B cell (primary cell): ENCODE measurements at regions not wholly inside any gene's neighbourhood (a gene's known extent, or its start where the extent isn't known, plus 50 kb on each side); places are given as distances from the start of the nearest gene placed in this dataset.

Source experiments
- ATAC-seq: fragments of 200-7000 bp; cut with Tn5 transposase; one replicate; pipeline ENCODE4 v1.10.0; 2021; ENCODE audit warnings: low read depth, mild to moderate bottlenecking, moderate number of reproducible peaks, moderate library complexity
- CTCF ChIA-PET: fragments of 350-600 bp; sonication (Branson Sonifier 250); formaldehyde crosslinking; loops from one replicate; lab custom pipeline; 2021; ENCODE audit warnings: antibody characterized with exemption, inconsistent platforms; lab: Charles Lee
- POLR2A ChIA-PET: fragments of 350-600 bp; sonication (Branson Sonifier 250); formaldehyde crosslinking; loops from one replicate; lab custom pipeline; 2021; ENCODE audit warnings: antibody characterized with exemption; lab: Charles Lee
- DNase-seq: peaks from one replicate; pipeline ENCODE4 v3.0.0; 2013
- H2AFZ ChIP-seq: 2 replicates; pipeline ENCODE4 v1.6.1; 2012; ENCODE audit warnings: mild to moderate bottlenecking, low read depth, low read length; ENCODE audit not compliant: insufficient read depth, poor library complexity, severe bottlenecking
- H3K27ac ChIP-seq, 2 donors: 1 replicate in 1 of 2; 2 replicates in 1 of 2; pipeline ENCODE4 v1.5.1; 2012 to 2013; ENCODE audit warnings: low read length in 2 of 2, mild to moderate bottlenecking in 2 of 2, moderate library complexity in 1 of 2
- H3K27me3 ChIP-seq, 4 experiments: fragments of 200-600 bp in 1 of 4; sonication (generic) in 1 of 4; replicated peaks in 1 of 4; 1 replicate in 2 of 4; 2 replicates in 2 of 4; pipeline versions ENCODE4 v1.6.1 to v1.7.0; 2013 to 2016; ENCODE audit warnings: low read length in 3 of 4, mild to moderate bottlenecking in 2 of 4, mixed read lengths in 1 of 4, moderate library complexity in 1 of 4; ENCODE audit not compliant: insufficient read depth in 4 of 4, control insufficient read depth in 3 of 4; ENCODE audit errors: control extremely low read depth in 1 of 4
- H3K36me3 ChIP-seq, 2 experiments: replicated peaks in 1 of 2; 1 replicate in 1 of 2; 2 replicates in 1 of 2; pipeline versions ENCODE4 v1.6.1 to v1.7.1; 2013; ENCODE audit warnings: low read length in 1 of 2; ENCODE audit not compliant: insufficient read depth in 2 of 2, control insufficient read depth in 1 of 2; ENCODE audit errors: control extremely low read depth in 1 of 2, extremely low read depth in 1 of 2
- H3K4me1 ChIP-seq, 2 donors: fragments of 200-600 bp in 1 of 2; sonication (generic) in 1 of 2; 1 replicate in 1 of 2; 2 replicates in 1 of 2; pipeline versions ENCODE4 v1.5.1 to v1.6.1; 2013 to 2017; ENCODE audit warnings: low read length in 2 of 2; ENCODE audit not compliant: control insufficient read depth in 2 of 2, insufficient read depth in 2 of 2
- H3K4me2 ChIP-seq: replicated peaks from 2 replicates; pipeline ENCODE3; 2012; ENCODE audit warnings: mild to moderate bottlenecking, low read depth, low read length; ENCODE audit not compliant: poor library complexity, severe bottlenecking
- H3K4me3 ChIP-seq, 5 experiments: fragments of 200-600 bp in 1 of 5; sonication (generic) in 1 of 5; 1 replicate in 3 of 5; 2 replicates in 2 of 5; pipeline versions ENCODE4 v1.5.1 to v1.7.0; 2011 to 2016; ENCODE audit warnings: low read length in 4 of 5, mild to moderate bottlenecking in 4 of 5, low read depth in 2 of 5, control low read depth in 1 of 5, moderate library complexity in 1 of 5; ENCODE audit not compliant: insufficient read depth in 1 of 5; ENCODE audit errors: control extremely low read depth in 1 of 5, extremely low read depth in 1 of 5
- H3K79me2 ChIP-seq: fragments of 200-600 bp; sonication (generic); one replicate; pipeline ENCODE4 v1.6.0; 2016; ENCODE audit warnings: low read length; ENCODE audit not compliant: control insufficient read depth, insufficient read depth
- H3K9ac ChIP-seq: fragments of 200-600 bp; sonication (generic); 2 replicates; pipeline ENCODE4 v1.6.1; 2017; ENCODE audit warnings: mild to moderate bottlenecking, low read length, moderate library complexity
- H3K9me3 ChIP-seq, 3 donors: one replicate each; pipeline versions ENCODE4 v1.6.1 to v1.7.1; 2013; ENCODE audit warnings: low read length in 2 of 3; ENCODE audit not compliant: control insufficient read depth in 2 of 3, insufficient read depth in 1 of 3; ENCODE audit errors: control extremely low read depth in 1 of 3
- H4K20me1 ChIP-seq: 2 replicates; pipeline ENCODE4 v1.6.0; 2012; ENCODE audit warnings: mild to moderate bottlenecking, low read length; ENCODE audit not compliant: insufficient read depth, control insufficient read depth, poor library complexity, severe bottlenecking
- H3K27ac Mint-ChIP-seq: one replicate; pipeline ENCODE4 v1.8.0; 2021; ENCODE audit warnings: mixed read lengths
- H3K27me3 Mint-ChIP-seq: one replicate; pipeline ENCODE4 v1.8.0; 2021; ENCODE audit warnings: mixed read lengths
- H3K4me1 Mint-ChIP-seq: one replicate; pipeline ENCODE4 v1.8.0; 2021; ENCODE audit warnings: mixed read lengths
- H3K4me3 Mint-ChIP-seq: one replicate; pipeline ENCODE4 v1.8.0; 2021; ENCODE audit warnings: mixed read lengths
- H3K9me3 Mint-ChIP-seq: one replicate; pipeline ENCODE4 v1.8.0; 2022; ENCODE audit warnings: mixed read lengths; ENCODE audit not compliant: insufficient read depth
- EZH2 ChIP-seq: IDR thresholded peaks from 2 replicates; pipeline ENCODE4 v1.6.1; 2012; ENCODE audit warnings: borderline replicate concordance, low read depth, mild to moderate bottlenecking, moderate library complexity, low read length; ENCODE audit not compliant: insufficient read depth, poor library complexity, severe bottlenecking
- WGBS: methylation state at CpG from one replicate; pipeline ENCODE4 v1.1.5; 2013; ENCODE audit warnings: missing lambda C conversion rate; ENCODE audit not compliant: insufficient coverage; 5-methylcytosine and 5-hydroxymethylcytosine counted together
- intact Hi-C: fragments of 100-400 bp; cut with micrococcal nuclease; formaldehyde crosslinking; loops from one replicate; pipeline ENCODE4 v1.10.0; 2022
- TF ChIP-seq, protein P1 (sequence below): fragments of 200-600 bp; IDR thresholded peaks from one replicate; pipeline ENCODE4 v1.8.0; 2022; ENCODE audit warnings: antibody characterized with exemption, mild to moderate bottlenecking

- intact Hi-C loops, result no loop called here
- ATAC-seq, result no peak
- Mint-ChIP-seq H3K4me1 (no peaks in the 10 kb centered on the region), H3K4me3 (no peak overlapping the region), H3K27me3 (no peaks in the 10 kb centered on the region), H3K27ac (no peak overlapping the region), H3K9me3 (peaks cover 19% of the 10 kb centered on the region)
- Histone ChIP-seq H2AFZ (no peak overlapping the region), H4K20me1 (no peaks in the 10 kb centered on the region), H3K4me2 (no peak overlapping the region), H3K79me2 (no peaks in the 10 kb centered on the region), H3K36me3 (no peaks in the 10 kb centered on the region), H3K27ac (no peak overlapping the region), H3K4me1 (no peaks in the 10 kb centered on the region), H3K27me3 (no peaks in the 10 kb centered on the region), H3K4me3 (no peak overlapping the region), H3K9me3 (peaks cover 0 to 15% (median 0%) of the 10 kb centered on the region in 3 donors), H3K9ac (no peak overlapping the region)
- TF ChIP-seq, protein P1, sequence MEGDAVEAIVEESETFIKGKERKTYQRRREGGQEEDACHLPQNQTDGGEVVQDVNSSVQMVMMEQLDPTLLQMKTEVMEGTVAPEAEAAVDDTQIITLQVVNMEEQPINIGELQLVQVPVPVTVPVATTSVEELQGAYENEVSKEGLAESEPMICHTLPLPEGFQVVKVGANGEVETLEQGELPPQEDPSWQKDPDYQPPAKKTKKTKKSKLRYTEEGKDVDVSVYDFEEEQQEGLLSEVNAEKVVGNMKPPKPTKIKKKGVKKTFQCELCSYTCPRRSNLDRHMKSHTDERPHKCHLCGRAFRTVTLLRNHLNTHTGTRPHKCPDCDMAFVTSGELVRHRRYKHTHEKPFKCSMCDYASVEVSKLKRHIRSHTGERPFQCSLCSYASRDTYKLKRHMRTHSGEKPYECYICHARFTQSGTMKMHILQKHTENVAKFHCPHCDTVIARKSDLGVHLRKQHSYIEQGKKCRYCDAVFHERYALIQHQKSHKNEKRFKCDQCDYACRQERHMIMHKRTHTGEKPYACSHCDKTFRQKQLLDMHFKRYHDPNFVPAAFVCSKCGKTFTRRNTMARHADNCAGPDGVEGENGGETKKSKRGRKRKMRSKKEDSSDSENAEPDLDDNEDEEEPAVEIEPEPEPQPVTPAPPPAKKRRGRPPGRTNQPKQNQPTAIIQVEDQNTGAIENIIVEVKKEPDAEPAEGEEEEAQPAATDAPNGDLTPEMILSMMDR, result no peak
- TF ChIP-seq EZH2, result no peak
- POLR2A ChIA-PET, result no interaction called here
- no peak for DNase-seq
- CTCF ChIA-PET, result no interaction called here
- WGBS, result 79% methylated on average over 3 of the region's 3 CpGs
Measured at GRCh38 chr16:61148930-61149329, 887.3 kb downstream of the CDH8 start.

GRCh38 chr16:61146429-61146828, 889.8 kb downstream of the CDH8 start:
- no peak overlapping the region for H3K4me2 ChIP-seq
- Mint-ChIP-seq H3K9me3 (peaks cover 19% of the 10 kb centered on the region), H3K4me1 (no peaks in the 10 kb centered on the region), H3K27ac (no peak overlapping the region), H3K27me3 (no peaks in the 10 kb centered on the region), H3K4me3 (no peak overlapping the region)
- no peak for TF ChIP-seq EZH2
- TF ChIP-seq, protein P1, result no peak
- no peak overlapping the region for H3K27ac ChIP-seq
- H2AFZ ChIP-seq, result no peak overlapping the region
- H3K4me3 ChIP-seq, result no peak overlapping the region
- H3K9ac ChIP-seq, result no peak overlapping the region
- CTCF ChIA-PET, result interaction anchor here (0.7 kb wide), 1 partner anchor 39 kb away, joined by 4 read pairs; no protein-coding TSS in a partner anchor
- peaks cover 0 to 15% (median 2%) of the 10 kb centered on the region in 3 donors for H3K9me3 ChIP-seq
- WGBS, result no CpG with 5 or more reads among the region's 1 CpG
- no peaks in the 10 kb centered on the region for H3K27me3 ChIP-seq
- DNase-seq, result no peak
- POLR2A ChIA-PET, result no interaction called here
- ATAC-seq, result no peak
- intact Hi-C loops, result no loop called here
- no peaks in the 10 kb centered on the region for H3K4me1 ChIP-seq
- no peaks in the 10 kb centered on the region for H4K20me1 ChIP-seq
- H3K79me2 ChIP-seq, result no peaks in the 10 kb centered on the region
- no peaks in the 10 kb centered on the region for H3K36me3 ChIP-seq
